HG03045 (cell line): ENCODE measurements at regions not wholly inside any gene's neighbourhood (a gene's known extent, or its start where the extent isn't known, plus 50 kb on each side); places are given as distances from the start of the nearest gene placed in this dataset.
"Not testable (repeated sequence)": the region's sequence is repeated elsewhere in the genome, so short reads cannot be mapped to it uniquely, and the experiment has no call there.

Experiments used
- ATAC-seq: cut with Tn5 transposase; IDR thresholded peaks from one replicate; pipeline ENCODE4 v1.9.1; 2021; ENCODE audit warnings: mild to moderate bottlenecking, moderate library complexity; ENCODE audit not compliant: unreplicated experiment

GRCh38 chr5:162209005-162209605 is 141.5 kb downstream of the GABRG2 start:
- ATAC-seq = no peak

GRCh38 chr5:162214551-162214950 is 147.0 kb downstream of the GABRG2 start:
- ATAC-seq = no peak

GRCh38 chr5:162217037-162217436 is 149.5 kb downstream of the GABRG2 start:
- no peak for ATAC-seq

GRCh38 chr5:162221910-162222309 is 154.3 kb downstream of the GABRG2 start:
- no peak for ATAC-seq

GRCh38 chr5:162227075-162227474 is 159.5 kb downstream of the GABRG2 start:
- no peak for ATAC-seq

- no peak for ATAC-seq
Measured at GRCh38 chr5:162230348-162230747, 162.8 kb downstream of the GABRG2 start.

- ATAC-seq = no peak
Measured at GRCh38 chr5:162231522-162231921, 163.9 kb downstream of the GABRG2 start.

- no peak for ATAC-seq
Measured at GRCh38 chr5:162240734-162241133, 173.2 kb downstream of the GABRG2 start.

GRCh38 chr5:162242416-162242815 is 174.8 kb downstream of the GABRG2 start:
- ATAC-seq = no peak

GRCh38 chr5:162243651-162244050 is 176.1 kb downstream of the GABRG2 start:
- no peak for ATAC-seq

- no peak for ATAC-seq
Measured at GRCh38 chr5:162248107-162248713, 180.6 kb downstream of the GABRG2 start.

GRCh38 chr5:162256711-162257110 is 189.1 kb downstream of the GABRG2 start:
- no peak for ATAC-seq

- ATAC-seq = no peak
Measured at GRCh38 chr5:162268694-162269481, 201.3 kb downstream of the GABRG2 start.

GRCh38 chr5:162272417-162272816 is 204.8 kb downstream of the GABRG2 start:
- no peak for ATAC-seq

GRCh38 chr5:162274679-162275078 is 207.1 kb downstream of the GABRG2 start:
- no peak for ATAC-seq

GRCh38 chr5:162275387-162275786 is 207.8 kb downstream of the GABRG2 start:
- not testable (repeated sequence) for ATAC-seq

- ATAC-seq = no peak
Measured at GRCh38 chr5:162282191-162282590, 214.6 kb downstream of the GABRG2 start.

GRCh38 chr5:162283609-162284008 is 216.0 kb downstream of the GABRG2 start:
- ATAC-seq = no peak

- no peak for ATAC-seq
Measured at GRCh38 chr5:162288647-162289296, 221.2 kb downstream of the GABRG2 start.

GRCh38 chr5:162289489-162289888 is 221.9 kb downstream of the GABRG2 start:
- ATAC-seq = no peak

GRCh38 chr5:162299793-162300192 is 232.2 kb downstream of the GABRG2 start:
- no peak for ATAC-seq

GRCh38 chr5:162301356-162301755 is 233.8 kb downstream of the GABRG2 start:
- no peak for ATAC-seq
